ENCODE measurements at regions not wholly inside any gene's neighbourhood (a gene's known extent, or its start where the extent isn't known, plus 50 kb on each side); places are given as distances from the start of the nearest gene placed in this dataset.
A peak's percentile ranks its signal among the peaks of the same experiment; 100 is the strongest.

GRCh38 chr16:86681757-86682106 lies 103.4 kb downstream of the FOXL1 start:
- no peak for DNase-seq

- DNase-seq: no peak
Observed at GRCh38 chr16:86682219-86682904, 104.0 kb downstream of the FOXL1 start.

- no peak for DNase-seq
Observed at GRCh38 chr16:86683441-86684194, 105.3 kb downstream of the FOXL1 start.

GRCh38 chr16:86685076-86685475 lies 106.7 kb downstream of the FOXL1 start:
- no peak for DNase-seq

GRCh38 chr16:86690970-86691369 lies 112.6 kb downstream of the FOXL1 start:
- no peak for DNase-seq

- no peak for DNase-seq
Observed at GRCh38 chr16:86692426-86692825, 114.1 kb downstream of the FOXL1 start.

- DNase-seq: no peak
Observed at GRCh38 chr16:86693033-86693432, 114.7 kb downstream of the FOXL1 start.

GRCh38 chr16:86697715-86698114 lies 119.4 kb downstream of the FOXL1 start:
- no peak for DNase-seq

- DNase-seq: no peak
Observed at GRCh38 chr16:86700046-86700945, 121.9 kb downstream of the FOXL1 start.

GRCh38 chr16:86701286-86701975 lies 123.1 kb downstream of the FOXL1 start:
- DNase-seq: no peak

GRCh38 chr16:86702824-86703588 lies 124.7 kb downstream of the FOXL1 start:
- DNase-seq: peak in 1 of 58 donors; percentile 11

- no peak for DNase-seq
Observed at GRCh38 chr16:86704516-86704915, 126.2 kb downstream of the FOXL1 start.

GRCh38 chr16:86706726-86707125 lies 128.4 kb downstream of the FOXL1 start:
- DNase-seq: no peak

- DNase-seq: no peak
Observed at GRCh38 chr16:86707171-86707570, 128.8 kb downstream of the FOXL1 start.

- no peak for DNase-seq
Observed at GRCh38 chr16:86707581-86707980, 129.2 kb downstream of the FOXL1 start.

GRCh38 chr16:86708431-86708830 lies 130.1 kb downstream of the FOXL1 start:
- no peak for DNase-seq

GRCh38 chr16:86709103-86709502 lies 130.8 kb downstream of the FOXL1 start:
- DNase-seq: no peak

- no peak for DNase-seq
Observed at GRCh38 chr16:86709902-86710601, 131.7 kb downstream of the FOXL1 start.

- no peak for DNase-seq
Observed at GRCh38 chr16:86710602-86710950, 132.2 kb downstream of the FOXL1 start.

Measured in anterior cingulate cortex (tissue), 58 donors.